ENCODE measurements at regions not wholly inside any gene's neighbourhood (a gene's known extent, or its start where the extent isn't known, plus 50 kb on each side); places are given as distances from the start of the nearest gene placed in this dataset.

GRCh38 chr5:97549496-97549895 is 366.4 kb upstream of the RIOK2 start:
- TF ChIP-seq CTCF (IDR thresholded peaks at IDR 0.05) = no peak
- no peak for TF ChIP-seq POLR2A (IDR thresholded peaks at IDR 0.05)

Data from uterus (tissue), 2 donors.